Cardiac fibroblast (primary cell): ENCODE measurements at regions not wholly inside any gene's neighbourhood (a gene's known extent, or its start where the extent isn't known, plus 50 kb on each side); places are given as distances from the start of the nearest gene placed in this dataset.

Source experiments
- DNase-seq, 2 donors: peaks; one replicate each; pipeline versions ENCODE4 v3.0.0 to v3.0.0-alpha.2; 2010; ENCODE audit warnings: low read depth in 2 of 2
- H3K4me3 ChIP-seq, 2 donors: replicated peaks in 1 of 2; 1 replicate in 1 of 2; 2 replicates in 1 of 2; pipeline ENCODE4 v1.5.1; 2011; ENCODE audit warnings: low read depth in 2 of 2, low read length in 2 of 2, mild to moderate bottlenecking in 2 of 2, moderate library complexity in 1 of 2
- TF ChIP-seq, protein P1 (sequence below): IDR thresholded peaks from one replicate; pipeline ENCODE4 v1.5.1; 2011; ENCODE audit warnings: low read depth, mild to moderate bottlenecking, low read length, inconsistent platforms

DNA sequence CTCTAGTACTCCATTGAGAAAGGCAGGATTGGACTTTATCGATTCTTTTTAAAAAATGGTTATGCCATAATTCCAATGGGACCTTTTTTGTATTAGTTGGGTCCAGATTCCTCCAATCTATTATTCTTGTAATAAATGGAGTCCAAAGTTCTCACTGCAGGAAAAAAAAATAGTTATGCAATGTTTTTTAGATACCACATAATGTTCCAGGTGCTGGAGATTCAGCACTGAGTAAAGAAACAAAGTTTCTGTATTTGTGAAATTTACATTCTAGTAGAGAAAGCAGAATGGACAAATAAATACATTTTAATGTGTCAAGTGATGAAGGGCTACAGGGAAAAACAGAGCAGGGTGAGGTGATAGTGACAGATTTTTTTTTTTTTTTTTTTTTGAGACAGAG, 78.5 kb upstream of the MYCN start:
- DNase-seq, result no peak
- H3K4me3 ChIP-seq, result no peak overlapping the region
- TF ChIP-seq, protein P1, sequence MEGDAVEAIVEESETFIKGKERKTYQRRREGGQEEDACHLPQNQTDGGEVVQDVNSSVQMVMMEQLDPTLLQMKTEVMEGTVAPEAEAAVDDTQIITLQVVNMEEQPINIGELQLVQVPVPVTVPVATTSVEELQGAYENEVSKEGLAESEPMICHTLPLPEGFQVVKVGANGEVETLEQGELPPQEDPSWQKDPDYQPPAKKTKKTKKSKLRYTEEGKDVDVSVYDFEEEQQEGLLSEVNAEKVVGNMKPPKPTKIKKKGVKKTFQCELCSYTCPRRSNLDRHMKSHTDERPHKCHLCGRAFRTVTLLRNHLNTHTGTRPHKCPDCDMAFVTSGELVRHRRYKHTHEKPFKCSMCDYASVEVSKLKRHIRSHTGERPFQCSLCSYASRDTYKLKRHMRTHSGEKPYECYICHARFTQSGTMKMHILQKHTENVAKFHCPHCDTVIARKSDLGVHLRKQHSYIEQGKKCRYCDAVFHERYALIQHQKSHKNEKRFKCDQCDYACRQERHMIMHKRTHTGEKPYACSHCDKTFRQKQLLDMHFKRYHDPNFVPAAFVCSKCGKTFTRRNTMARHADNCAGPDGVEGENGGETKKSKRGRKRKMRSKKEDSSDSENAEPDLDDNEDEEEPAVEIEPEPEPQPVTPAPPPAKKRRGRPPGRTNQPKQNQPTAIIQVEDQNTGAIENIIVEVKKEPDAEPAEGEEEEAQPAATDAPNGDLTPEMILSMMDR, result no peak

DNA sequence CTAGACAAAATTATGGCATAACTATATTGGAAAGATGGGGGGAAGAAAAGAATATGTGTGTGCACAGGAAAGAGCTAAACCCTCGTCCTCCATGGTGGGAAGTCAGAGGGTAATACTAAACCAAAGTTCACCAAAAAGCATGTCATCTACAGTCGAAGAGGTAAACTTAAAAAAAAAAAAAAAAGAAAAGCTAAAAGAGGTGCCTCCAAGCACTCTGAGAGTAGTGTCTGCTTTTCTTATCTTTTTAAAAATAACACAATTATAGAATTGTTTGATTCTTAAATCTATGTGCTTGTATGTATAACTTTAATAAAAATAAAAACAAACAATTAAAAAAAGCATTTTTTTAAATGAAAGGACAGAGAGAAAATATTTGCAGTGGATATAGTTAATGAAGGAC, 77.3 kb upstream of the MYCN start:
- H3K4me3 ChIP-seq, result no peak overlapping the region
- TF ChIP-seq, protein P1, result no peak
- DNase-seq, result no peak

DNA sequence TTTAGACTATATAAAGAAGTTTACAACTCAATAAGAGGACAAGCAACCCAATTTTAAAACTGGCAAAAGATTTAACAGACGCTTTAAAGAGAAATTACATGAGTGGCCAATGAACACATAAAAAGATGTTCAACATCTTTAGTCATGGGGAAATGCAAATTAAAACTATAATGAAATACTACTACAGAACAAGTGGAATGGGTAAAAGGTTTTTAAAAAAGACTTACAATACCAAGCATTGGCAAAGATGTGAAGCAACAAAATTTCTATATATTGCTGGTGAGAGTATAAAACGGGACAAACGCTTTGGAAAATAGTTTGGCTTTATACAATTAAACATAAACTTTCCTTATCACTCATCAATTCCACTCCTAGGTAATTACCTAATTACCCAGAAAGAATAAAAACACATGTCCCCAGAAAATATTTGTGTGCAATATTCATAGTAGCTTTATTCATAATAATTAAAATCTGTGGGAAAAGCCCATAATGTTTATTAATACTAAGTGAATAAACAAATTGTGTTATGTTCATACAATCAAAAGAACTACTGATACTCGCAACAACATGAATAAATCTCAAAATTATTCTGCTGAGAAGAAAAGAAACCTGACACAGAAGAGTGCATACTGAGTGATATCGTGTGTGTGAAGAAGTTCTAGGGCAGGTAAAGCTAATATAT, 76.7 kb upstream of the MYCN start:
- TF ChIP-seq, protein P1, result no peak
- no peak for DNase-seq
- H3K4me3 ChIP-seq, result no peak overlapping the region

DNA sequence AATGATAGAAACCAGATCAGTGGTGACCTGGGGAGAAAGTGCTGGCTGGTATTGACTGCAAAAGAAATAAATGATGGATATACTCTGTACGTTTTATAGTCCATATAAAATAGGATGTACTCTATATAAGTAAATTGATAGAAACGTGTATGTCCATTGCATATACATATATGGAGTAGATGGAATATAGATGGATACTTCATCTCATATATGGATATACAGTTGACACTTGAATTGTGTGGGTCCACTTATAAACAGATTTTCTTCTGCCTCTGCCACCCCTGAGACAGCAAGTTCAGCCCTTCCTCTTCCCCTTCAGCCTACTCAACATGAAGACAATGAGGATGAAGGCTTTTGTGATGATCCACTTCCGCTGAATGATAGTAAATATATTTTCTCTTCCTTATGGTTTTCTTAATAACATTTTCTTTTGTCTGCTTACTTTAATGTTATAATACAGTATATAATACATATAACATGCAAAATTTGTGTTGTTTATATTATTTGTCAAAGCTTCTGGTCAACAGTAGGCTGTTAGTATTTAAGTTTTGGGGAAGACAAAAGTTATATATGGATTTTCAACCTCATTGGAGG, 76.1 kb upstream of the MYCN start:
- H3K4me3 ChIP-seq, result no peak overlapping the region
- TF ChIP-seq, protein P1, result no peak
- DNase-seq, result no peak

DNA sequence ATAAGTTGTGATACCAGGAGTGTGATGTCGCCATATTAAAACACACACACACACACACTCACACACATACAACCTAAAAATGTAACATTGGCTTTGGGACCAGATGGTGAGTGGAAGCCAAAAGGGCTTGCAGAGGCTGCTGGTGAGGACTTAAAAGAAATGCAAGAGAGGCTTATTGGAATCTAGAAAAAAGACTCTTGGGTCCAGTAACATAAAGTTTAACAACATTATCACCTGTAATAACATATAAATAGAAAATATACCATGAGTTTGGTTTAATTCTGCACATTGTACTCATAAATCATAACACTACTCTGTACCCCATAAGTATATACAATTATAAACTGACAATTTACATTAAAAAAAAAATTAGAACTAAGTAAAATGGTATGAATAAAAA, 74.4 kb upstream of the MYCN start:
- no peak overlapping the region for H3K4me3 ChIP-seq
- no peak for DNase-seq
- TF ChIP-seq, protein P1, result no peak

DNA sequence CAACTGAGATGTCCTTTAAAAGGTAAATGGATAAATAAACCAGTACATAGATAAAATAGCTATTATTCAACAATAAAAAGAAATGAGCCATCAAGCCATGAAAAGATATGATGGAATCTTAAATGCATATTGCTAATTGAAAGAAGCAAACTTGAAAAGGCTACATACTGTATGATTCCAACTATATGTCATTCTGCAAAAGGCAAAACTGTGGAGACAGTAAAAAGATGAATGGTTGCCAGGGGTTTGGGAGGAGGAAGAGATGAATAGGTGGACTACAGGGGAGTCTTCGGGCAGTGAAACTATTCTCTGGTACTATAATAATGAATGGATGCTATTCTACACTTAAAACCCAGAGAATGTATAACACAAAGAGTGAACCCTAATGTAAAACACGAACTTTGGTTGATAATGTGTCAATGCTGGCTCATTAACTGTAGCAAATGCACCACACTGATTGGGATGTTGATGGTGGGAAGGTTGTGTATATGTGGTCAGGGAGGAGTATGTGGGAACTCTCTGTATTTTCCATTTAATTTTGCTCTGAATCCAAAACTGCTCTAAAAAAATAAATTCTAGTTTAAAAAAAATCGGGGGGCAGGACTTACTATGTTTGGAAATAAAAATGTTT, 73.7 kb upstream of the MYCN start:
- no peak for DNase-seq
- no peak overlapping the region for H3K4me3 ChIP-seq
- TF ChIP-seq, protein P1, result no peak
